K562 (cell line): ENCODE measurements at regions not wholly inside any gene's neighbourhood (a gene's known extent, or its start where the extent isn't known, plus 50 kb on each side); places are given as distances from the start of the nearest gene placed in this dataset.

Source experiments
- GABPA ChIP-seq: fragments of 200-800 bp; sonication (Bioruptor generic); conservative IDR thresholded peaks from 2 replicates; pipeline ENCODE4 v1.6.1; 2016; ENCODE audit warnings: low read depth, missing genetic modification characterization, missing compliant biosample characterization
- TF ChIP-seq, protein P1 (sequence below): sonication (generic); formaldehyde crosslinking; IDR thresholded peaks from 2 replicates; pipeline ENCODE4 v1.8.1; 2022; ENCODE audit warnings: missing genetic modification reagents
- TF ChIP-seq, protein P2 (sequence below): fragments of 250-450 bp; sonication (Bioruptor Pico); IDR thresholded peaks from 2 replicates; pipeline ENCODE4 v1.5.0; 2020; ENCODE audit warnings: mild to moderate bottlenecking

DNA sequence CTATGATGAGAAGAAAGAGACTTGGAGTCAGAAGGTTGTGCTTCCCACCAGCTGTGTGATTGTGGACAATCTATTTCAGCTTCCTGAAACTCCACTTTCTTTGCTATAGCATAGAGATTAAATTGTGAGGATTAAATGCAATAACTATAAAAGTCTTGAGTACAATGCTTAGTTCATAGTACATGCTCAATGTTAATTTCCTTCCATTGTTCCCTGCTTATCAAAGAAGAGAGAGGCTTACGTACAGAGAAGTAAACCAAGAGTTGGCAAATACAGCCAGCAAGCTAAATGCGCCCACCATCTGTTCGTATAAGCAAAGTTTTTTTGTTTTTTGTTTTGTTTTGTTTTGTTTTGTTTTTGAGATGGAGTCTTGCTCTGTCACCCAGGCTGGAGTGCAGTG lies 317.9 kb upstream of the NFIA start:
- TF ChIP-seq, protein P1, sequence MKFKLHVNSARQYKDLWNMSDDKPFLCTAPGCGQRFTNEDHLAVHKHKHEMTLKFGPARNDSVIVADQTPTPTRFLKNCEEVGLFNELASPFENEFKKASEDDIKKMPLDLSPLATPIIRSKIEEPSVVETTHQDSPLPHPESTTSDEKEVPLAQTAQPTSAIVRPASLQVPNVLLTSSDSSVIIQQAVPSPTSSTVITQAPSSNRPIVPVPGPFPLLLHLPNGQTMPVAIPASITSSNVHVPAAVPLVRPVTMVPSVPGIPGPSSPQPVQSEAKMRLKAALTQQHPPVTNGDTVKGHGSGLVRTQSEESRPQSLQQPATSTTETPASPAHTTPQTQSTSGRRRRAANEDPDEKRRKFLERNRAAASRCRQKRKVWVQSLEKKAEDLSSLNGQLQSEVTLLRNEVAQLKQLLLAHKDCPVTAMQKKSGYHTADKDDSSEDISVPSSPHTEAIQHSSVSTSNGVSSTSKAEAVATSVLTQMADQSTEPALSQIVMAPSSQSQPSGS = no peak
- TF ChIP-seq, protein P2, sequence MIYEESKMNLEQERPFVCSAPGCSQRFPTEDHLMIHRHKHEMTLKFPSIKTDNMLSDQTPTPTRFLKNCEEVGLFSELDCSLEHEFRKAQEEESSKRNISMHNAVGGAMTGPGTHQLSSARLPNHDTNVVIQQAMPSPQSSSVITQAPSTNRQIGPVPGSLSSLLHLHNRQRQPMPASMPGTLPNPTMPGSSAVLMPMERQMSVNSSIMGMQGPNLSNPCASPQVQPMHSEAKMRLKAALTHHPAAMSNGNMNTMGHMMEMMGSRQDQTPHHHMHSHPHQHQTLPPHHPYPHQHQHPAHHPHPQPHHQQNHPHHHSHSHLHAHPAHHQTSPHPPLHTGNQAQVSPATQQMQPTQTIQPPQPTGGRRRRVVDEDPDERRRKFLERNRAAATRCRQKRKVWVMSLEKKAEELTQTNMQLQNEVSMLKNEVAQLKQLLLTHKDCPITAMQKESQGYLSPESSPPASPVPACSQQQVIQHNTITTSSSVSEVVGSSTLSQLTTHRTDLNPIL (CRISPR knock-in tag) = no peak
- no peak for TF ChIP-seq GABPA (tag)
